GM19372 (cell line): ENCODE measurements at regions not wholly inside any gene's neighbourhood (a gene's known extent, or its start where the extent isn't known, plus 50 kb on each side); places are given as distances from the start of the nearest gene placed in this dataset.
"Not testable (repeated sequence)": the region's sequence is repeated elsewhere in the genome, so short reads cannot be mapped to it uniquely, and the experiment has no call there.

Experiments
- ATAC-seq: cut with Tn5 transposase; IDR thresholded peaks from one replicate; pipeline ENCODE4 v1.9.1; 2021; ENCODE audit warnings: mild to moderate bottlenecking, low read depth, moderate library complexity; ENCODE audit not compliant: unreplicated experiment

GRCh38 chr5:52597625-52598024 is 190.1 kb upstream of the ITGA1 start:
- ATAC-seq = no peak

- ATAC-seq = no peak
Measured at GRCh38 chr5:52598968-52599367, 188.7 kb upstream of the ITGA1 start.

DNA sequence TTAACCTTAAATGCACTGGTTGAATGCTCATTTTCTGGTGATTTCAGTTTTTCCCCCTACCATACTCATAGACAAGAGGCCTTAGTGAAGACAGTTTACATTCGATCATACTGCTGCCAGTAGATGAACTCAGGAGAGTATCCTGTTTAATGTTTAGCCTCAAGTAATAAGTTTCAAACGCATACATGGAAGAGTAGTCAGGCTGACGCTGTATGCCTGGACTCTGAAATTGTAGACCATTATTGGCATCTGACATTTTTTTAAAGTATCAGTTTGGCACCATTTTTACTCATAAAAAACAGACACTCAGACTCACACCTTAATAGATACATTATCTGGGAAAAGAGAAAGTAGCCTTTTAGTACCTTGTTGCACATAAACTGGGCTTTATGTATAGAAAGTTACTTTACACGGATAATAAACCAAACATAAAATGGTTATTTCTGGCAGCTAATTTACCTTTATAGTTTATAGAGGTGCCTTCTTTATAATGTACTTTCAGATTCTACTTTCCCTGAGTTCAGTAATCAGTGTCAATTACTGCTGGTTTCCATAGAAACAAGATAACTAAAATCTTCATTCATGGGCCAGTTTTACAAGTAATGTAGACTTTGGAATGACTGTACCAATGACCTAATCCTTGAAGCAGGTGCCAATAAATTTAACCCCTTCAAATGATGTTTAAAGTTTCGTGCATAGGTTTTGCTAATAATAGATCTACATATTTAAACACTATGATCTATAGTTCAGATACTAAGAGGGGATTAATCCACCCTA is 183.8 kb upstream of the ITGA1 start:
- ATAC-seq = no peak

- no peak for ATAC-seq
Measured at GRCh38 chr5:52605317-52606313, 182.1 kb upstream of the ITGA1 start.

GRCh38 chr5:52607227-52607824 is 180.4 kb upstream of the ITGA1 start:
- no peak for ATAC-seq

DNA sequence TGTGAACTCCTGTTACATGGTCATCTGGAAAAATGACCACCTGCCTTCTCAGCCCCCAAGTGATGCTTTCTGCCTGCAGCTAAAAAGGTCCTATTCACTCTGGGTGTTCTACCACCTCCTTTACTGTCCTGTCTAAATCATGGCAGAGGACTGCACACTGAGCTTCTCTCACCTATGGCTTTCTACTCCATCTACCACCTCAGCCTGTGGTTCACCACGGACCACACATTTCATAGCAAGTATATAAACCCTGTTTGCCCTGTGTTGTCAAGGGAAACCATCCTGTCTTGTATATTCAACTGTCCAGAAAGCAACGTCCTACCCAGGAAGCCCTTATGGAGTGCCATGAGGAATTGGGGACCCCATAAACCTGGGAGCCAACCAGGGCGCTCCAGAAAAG is 167.4 kb upstream of the ITGA1 start:
- ATAC-seq = no peak

DNA sequence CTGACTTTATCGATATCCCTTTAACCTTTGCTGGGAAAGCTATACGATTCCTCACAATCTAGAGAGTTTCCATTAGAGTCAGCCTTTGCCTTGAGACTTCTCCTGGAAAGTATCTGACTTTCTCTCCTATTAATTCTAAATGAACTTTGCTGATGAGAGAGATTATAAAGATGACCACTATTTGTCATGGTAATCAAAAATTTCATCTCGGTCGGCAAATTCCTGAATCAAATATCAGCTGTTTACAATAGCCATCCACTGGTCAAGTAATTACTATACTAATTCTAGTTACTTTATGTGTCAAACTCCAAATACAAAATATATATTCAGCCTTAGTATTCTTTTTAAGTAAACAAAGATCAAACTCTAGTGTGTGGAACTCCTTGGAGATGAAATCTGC is 164.4 kb upstream of the ITGA1 start:
- ATAC-seq = no peak

- ATAC-seq = no peak
Measured at GRCh38 chr5:52624291-52624690, 163.4 kb upstream of the ITGA1 start.

GRCh38 chr5:52626312-52626711 is 161.4 kb upstream of the ITGA1 start:
- ATAC-seq = no peak

GRCh38 chr5:52627740-52628139 is 160.0 kb upstream of the ITGA1 start:
- ATAC-seq = no peak

GRCh38 chr5:52632281-52632680 is 155.4 kb upstream of the ITGA1 start:
- ATAC-seq = no peak

- ATAC-seq = not testable (repeated sequence)
Measured at GRCh38 chr5:52634171-52634570, 153.5 kb upstream of the ITGA1 start.

DNA sequence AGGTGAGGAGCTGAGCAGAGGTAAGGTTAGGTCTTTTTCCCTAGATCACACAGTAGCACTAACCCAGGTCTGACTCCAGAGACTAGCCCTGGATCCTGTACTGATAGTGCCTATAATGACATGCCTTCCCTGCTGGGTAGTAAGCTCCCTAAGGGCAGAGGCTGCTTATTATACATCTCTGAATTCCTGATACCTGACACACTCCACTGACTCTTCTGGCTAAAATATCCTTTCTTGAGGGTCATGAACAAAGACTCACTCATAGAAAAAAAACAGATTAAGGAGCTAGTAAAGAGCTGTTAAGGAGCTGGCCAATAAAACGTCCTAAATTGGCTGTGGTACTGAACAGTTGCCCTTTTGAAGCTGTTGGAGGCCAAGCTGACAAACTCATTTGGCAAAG is 149.0 kb upstream of the ITGA1 start:
- ATAC-seq = no peak

GRCh38 chr5:52648726-52649125 is 139.0 kb upstream of the ITGA1 start:
- ATAC-seq = no peak

DNA sequence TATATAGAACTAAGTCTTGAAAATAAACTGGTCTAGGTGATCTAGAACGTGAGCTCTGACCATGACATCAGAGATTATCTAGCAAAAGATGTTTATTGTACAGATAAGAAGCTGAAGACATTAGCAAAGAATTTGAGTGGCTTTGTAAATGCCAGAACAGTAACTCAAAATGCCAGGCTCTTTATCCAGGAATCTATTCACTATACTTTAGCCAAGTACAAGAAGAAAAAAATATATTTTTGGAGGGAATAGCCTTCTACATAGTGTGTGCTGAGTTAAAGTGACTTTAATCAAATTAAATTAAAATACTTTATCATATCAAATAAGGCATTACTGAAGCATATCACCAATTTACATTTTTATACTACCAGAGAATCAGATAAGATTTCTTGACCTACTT is 132.6 kb upstream of the ITGA1 start:
- no peak for ATAC-seq

DNA sequence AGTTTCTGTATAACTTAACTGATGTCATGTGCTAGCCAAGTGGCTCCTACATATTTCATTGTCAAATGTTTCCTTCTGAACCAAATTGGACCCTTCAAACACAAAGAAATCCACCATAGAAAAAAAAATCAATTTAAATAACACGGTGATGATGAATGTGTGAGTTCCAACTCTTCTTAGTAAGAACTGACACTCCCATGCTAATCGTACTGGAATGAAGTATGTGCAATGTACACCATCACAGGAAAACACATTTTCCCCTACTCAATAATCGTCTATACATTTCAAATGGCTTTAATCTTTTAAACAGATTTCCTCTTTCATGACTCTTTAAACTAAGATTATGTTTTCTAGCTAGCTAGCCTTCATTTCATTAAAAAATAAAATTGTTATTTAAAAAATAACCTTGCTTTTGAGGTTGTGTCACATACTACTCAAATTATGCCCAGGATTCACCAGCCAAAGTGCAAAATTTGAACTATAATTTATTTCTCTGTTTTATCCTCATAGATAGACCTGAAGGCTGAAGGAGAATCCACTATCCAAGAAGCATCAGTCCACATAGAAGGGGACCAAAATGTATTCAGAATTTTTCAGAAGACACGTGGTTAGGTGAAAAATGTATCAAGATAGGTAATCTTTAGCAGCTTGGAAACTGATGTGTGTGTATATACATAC is 131.0 kb upstream of the ITGA1 start:
- no peak for ATAC-seq

GRCh38 chr5:52657247-52657645 is 130.5 kb upstream of the ITGA1 start:
- no peak for ATAC-seq

DNA sequence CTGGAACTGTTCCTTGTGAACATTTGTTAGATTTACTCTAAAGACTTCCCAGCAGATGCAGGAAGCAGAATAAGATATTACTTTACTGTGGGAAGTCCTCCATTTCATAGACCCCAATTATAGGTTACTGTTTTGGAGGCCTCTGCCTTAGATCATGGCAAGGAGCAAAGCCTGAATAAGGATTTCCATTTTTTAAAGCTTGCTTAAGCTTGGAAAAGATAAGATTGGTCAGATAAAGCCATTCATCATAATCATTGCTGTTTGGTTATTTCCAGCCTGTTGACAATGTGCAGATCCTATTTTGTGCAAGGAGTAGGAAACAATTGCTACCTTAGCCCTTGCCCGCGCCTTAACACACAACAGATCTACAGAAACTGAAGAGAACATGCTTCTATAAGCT is 129.5 kb upstream of the ITGA1 start:
- no peak for ATAC-seq

GRCh38 chr5:52660621-52661020 is 127.1 kb upstream of the ITGA1 start:
- no peak for ATAC-seq

DNA sequence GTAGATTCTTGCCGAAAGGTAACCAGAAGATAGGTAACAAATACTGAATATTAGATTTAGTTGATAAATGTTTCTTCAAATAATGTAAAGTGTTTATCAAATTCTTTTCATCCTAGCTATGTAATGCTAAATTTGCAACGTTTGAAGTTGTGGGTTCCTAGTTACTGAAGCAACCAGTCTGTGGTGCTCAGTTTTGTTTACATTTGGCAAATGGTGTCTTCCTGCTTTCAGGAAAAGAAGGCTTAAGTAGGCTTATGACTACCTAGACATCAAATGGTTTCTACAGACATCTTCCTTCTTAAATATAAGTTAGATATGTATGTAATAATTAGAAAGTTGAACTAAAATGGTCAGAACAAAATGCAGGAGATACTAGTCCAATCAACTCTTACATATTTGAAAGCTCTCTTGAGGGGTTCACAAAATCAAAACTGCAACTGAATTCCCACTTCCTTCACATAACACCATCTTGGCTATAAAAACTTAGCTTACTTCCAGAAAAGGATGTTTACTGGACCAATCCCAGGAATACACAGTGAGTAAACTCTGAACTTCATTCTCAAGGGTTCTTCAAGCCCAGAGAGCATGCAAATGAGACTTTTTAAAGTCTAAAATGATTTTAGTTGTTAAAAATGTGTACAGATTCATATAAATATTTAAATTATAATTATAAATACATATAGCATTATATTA is 125.7 kb upstream of the ITGA1 start:
- no peak for ATAC-seq
